ENCODE measurements at regions not wholly inside any gene's neighbourhood (a gene's known extent, or its start where the extent isn't known, plus 50 kb on each side); places are given as distances from the start of the nearest gene placed in this dataset.

- H3K4me1 ChIP-seq (ENCODE audit: low read depth, poor library complexity, severe bottlenecking) = no peaks in the 10 kb centered on the region
- no peaks in the 10 kb centered on the region for H3K36me3 ChIP-seq (ENCODE audit: insufficient read depth)
- no peaks in the 10 kb centered on the region for H3K79me2 ChIP-seq (ENCODE audit: insufficient read depth, low read depth)
- no peaks in the 10 kb centered on the region for H4K20me1 ChIP-seq (ENCODE audit: insufficient read depth)
- no peak for TF ChIP-seq CTCF (conservative IDR thresholded peaks at IDR 0.05; ENCODE audit: low read depth, low read length)
- H3K27ac ChIP-seq = no peak overlapping the region
- H3K9ac ChIP-seq = no peak overlapping the region
- no peak overlapping the region for H3K4me2 ChIP-seq
- H2AFZ ChIP-seq (ENCODE audit: low read depth) = no peak overlapping the region
- no peak overlapping the region for H3K4me3 ChIP-seq (IDR thresholded peaks at IDR 0.05; ENCODE audit: insufficient read depth, low read depth, low read length)
- no peaks in the 10 kb centered on the region for H3K27me3 ChIP-seq (ENCODE audit: insufficient read depth, low read depth)
These were observed 416.6 kb upstream of the NXPH2 start for GRCh38 chr2:139196754-139197153.

- Histone ChIP-seq H3K36me3 (ENCODE audit: insufficient read depth) (no peaks in the 10 kb centered on the region), H3K9ac (no peak overlapping the region), H3K79me2 (ENCODE audit: insufficient read depth, low read depth) (no peaks in the 10 kb centered on the region), H3K4me1 (ENCODE audit: low read depth, poor library complexity, severe bottlenecking) (no peaks in the 10 kb centered on the region), H3K4me2 (no peak overlapping the region), H4K20me1 (ENCODE audit: insufficient read depth) (no peaks in the 10 kb centered on the region), H3K27me3 (ENCODE audit: insufficient read depth, low read depth) (no peaks in the 10 kb centered on the region), H2AFZ (ENCODE audit: low read depth) (no peak overlapping the region), H3K4me3 (IDR thresholded peaks at IDR 0.05; ENCODE audit: insufficient read depth, low read depth, low read length) (no peak overlapping the region), H3K27ac (no peak overlapping the region)
- TF ChIP-seq CTCF (conservative IDR thresholded peaks at IDR 0.05; ENCODE audit: low read depth, low read length) = no peak
These were observed 414.4 kb upstream of the NXPH2 start for GRCh38 chr2:139194546-139194945.

DNA sequence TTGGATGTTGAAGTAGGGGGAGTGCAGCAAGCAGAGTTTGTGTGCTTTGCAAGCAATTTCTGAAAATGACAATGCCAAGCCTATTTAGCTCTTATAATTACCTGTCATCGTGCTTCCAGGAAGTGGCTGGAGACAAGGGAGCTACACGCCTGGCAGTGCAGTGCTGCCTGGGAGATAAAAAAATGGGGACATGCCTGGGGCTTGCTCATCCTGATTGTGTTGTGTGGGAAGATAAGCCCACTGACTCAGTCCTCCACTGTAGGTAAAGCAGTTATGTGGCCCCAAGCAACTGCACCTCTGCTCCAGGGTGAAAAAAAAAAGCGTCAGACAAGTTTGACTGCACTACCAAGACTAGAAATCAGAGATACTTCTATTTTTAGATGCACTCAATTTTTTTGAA is 396.9 kb upstream of the NXPH2 start:
- no peak overlapping the region for H3K9ac ChIP-seq
- H2AFZ ChIP-seq (ENCODE audit: low read depth) = no peak overlapping the region
- H3K36me3 ChIP-seq (ENCODE audit: insufficient read depth) = no peaks in the 10 kb centered on the region
- H4K20me1 ChIP-seq (ENCODE audit: insufficient read depth) = no peaks in the 10 kb centered on the region
- no peak for TF ChIP-seq CTCF (conservative IDR thresholded peaks at IDR 0.05; ENCODE audit: low read depth, low read length)
- no peaks in the 10 kb centered on the region for H3K27me3 ChIP-seq (ENCODE audit: insufficient read depth, low read depth)
- H3K27ac ChIP-seq = no peak overlapping the region
- H3K79me2 ChIP-seq (ENCODE audit: insufficient read depth, low read depth) = no peaks in the 10 kb centered on the region
- H3K4me3 ChIP-seq (IDR thresholded peaks at IDR 0.05; ENCODE audit: insufficient read depth, low read depth, low read length) = no peak overlapping the region
- H3K4me1 ChIP-seq (ENCODE audit: low read depth, poor library complexity, severe bottlenecking) = no peaks in the 10 kb centered on the region
- no peak overlapping the region for H3K4me2 ChIP-seq

DNA sequence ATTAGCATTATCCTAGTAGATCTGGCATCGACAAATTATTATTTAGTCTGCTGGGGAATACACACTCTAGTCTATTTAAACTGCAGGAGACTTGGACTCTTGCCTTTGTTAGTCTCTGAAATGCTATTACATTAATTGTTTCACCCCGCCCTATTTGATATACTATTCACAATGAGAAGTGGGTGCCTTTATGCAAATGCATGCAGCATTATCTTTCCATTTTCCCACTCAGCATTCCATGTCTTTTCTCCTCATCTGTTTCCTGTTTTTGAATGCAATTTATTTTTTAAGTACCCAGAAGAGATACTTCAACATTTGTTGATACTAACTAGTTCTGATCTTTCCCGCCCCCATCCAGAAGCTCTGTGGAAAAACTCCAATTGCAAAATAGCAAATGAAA is 395.3 kb upstream of the NXPH2 start:
- Histone ChIP-seq H3K4me2 (no peak overlapping the region), H3K4me3 (IDR thresholded peaks at IDR 0.05; ENCODE audit: insufficient read depth, low read depth, low read length) (no peak overlapping the region), H3K27me3 (ENCODE audit: insufficient read depth, low read depth) (no peaks in the 10 kb centered on the region), H3K27ac (no peak overlapping the region), H3K4me1 (ENCODE audit: low read depth, poor library complexity, severe bottlenecking) (no peaks in the 10 kb centered on the region), H4K20me1 (ENCODE audit: insufficient read depth) (no peaks in the 10 kb centered on the region), H2AFZ (ENCODE audit: low read depth) (no peak overlapping the region), H3K36me3 (ENCODE audit: insufficient read depth) (no peaks in the 10 kb centered on the region), H3K79me2 (ENCODE audit: insufficient read depth, low read depth) (no peaks in the 10 kb centered on the region), H3K9ac (no peak overlapping the region)
- no peak for TF ChIP-seq CTCF (conservative IDR thresholded peaks at IDR 0.05; ENCODE audit: low read depth, low read length)

- TF ChIP-seq CTCF (conservative IDR thresholded peaks at IDR 0.05; ENCODE audit: low read depth, low read length) = no peak
- Histone ChIP-seq H3K4me2 (no peak overlapping the region), H3K4me1 (ENCODE audit: low read depth, poor library complexity, severe bottlenecking) (no peaks in the 10 kb centered on the region), H2AFZ (ENCODE audit: low read depth) (no peak overlapping the region), H3K4me3 (IDR thresholded peaks at IDR 0.05; ENCODE audit: insufficient read depth, low read depth, low read length) (no peak overlapping the region), H4K20me1 (ENCODE audit: insufficient read depth) (no peaks in the 10 kb centered on the region), H3K9ac (no peak overlapping the region), H3K27me3 (ENCODE audit: insufficient read depth, low read depth) (no peaks in the 10 kb centered on the region), H3K27ac (no peak overlapping the region), H3K36me3 (ENCODE audit: insufficient read depth) (no peaks in the 10 kb centered on the region), H3K79me2 (ENCODE audit: insufficient read depth, low read depth) (no peaks in the 10 kb centered on the region)
These were observed 390.2 kb upstream of the NXPH2 start for GRCh38 chr2:139170406-139170805.
